CD4-positive, alpha-beta T cell (primary cell): ENCODE measurements at regions not wholly inside any gene's neighbourhood (a gene's known extent, or its start where the extent isn't known, plus 50 kb on each side); places are given as distances from the start of the nearest gene placed in this dataset.

Experiments
- ATAC-seq: fragments of 200-7000 bp; cut with Tn5 transposase; one replicate; pipeline ENCODE4 v1.10.0; 2022; ENCODE audit warnings: mild to moderate bottlenecking; ENCODE audit not compliant: poor library complexity
- CTCF ChIA-PET: fragments of 350-600 bp; sonication (Branson Sonifier 250); formaldehyde crosslinking; loops from one replicate; lab custom pipeline; 2021; ENCODE audit warnings: antibody characterized with exemption, inconsistent platforms; lab: Charles Lee
- POLR2A ChIA-PET: fragments of 350-600 bp; sonication (Branson Sonifier 250); formaldehyde crosslinking; loops from one replicate; lab custom pipeline; 2021; ENCODE audit warnings: antibody characterized with exemption, inconsistent platforms; lab: Charles Lee
- DNase-seq, 14 experiments: peaks; one replicate each; pipeline ENCODE4 v3.0.0-alpha.2; 2013 to 2020; ENCODE audit warnings: mixed read lengths in 2 of 14
- H3K27ac ChIP-seq, 2 donors: one replicate each; pipeline versions ENCODE4 v1.5.1 to v1.7.0; 2013; ENCODE audit warnings: low read length in 2 of 2, low read depth in 1 of 2, mild to moderate bottlenecking in 1 of 2
- H3K27me3 ChIP-seq, 2 experiments: 1 replicate in 1 of 2; 2 replicates in 1 of 2; pipeline versions ENCODE4 v1.6.1 to v1.7.0; 2013; ENCODE audit warnings: low read length in 2 of 2, control low read depth in 1 of 2, mild to moderate bottlenecking in 1 of 2, moderate library complexity in 1 of 2; ENCODE audit not compliant: insufficient read depth in 2 of 2, control insufficient read depth in 1 of 2
- H3K36me3 ChIP-seq: one replicate; pipeline ENCODE4 v1.6.1; 2013; ENCODE audit warnings: low read length, control low read depth; ENCODE audit not compliant: insufficient read depth
- H3K4me1 ChIP-seq: one replicate; pipeline ENCODE4 v1.6.1; 2013; ENCODE audit warnings: low read length, control low read depth; ENCODE audit not compliant: insufficient read depth
- H3K4me3 ChIP-seq: one replicate; pipeline ENCODE4 v1.5.1; 2013; ENCODE audit warnings: mild to moderate bottlenecking, low read length, moderate library complexity
- H3K9me3 ChIP-seq, 2 experiments: 1 replicate in 1 of 2; 2 replicates in 1 of 2; pipeline versions ENCODE4 v1.6.1 to v1.7.0; 2013; ENCODE audit warnings: low read length in 2 of 2, mild to moderate bottlenecking in 2 of 2, control low read depth in 1 of 2, moderate library complexity in 1 of 2; ENCODE audit not compliant: control insufficient read depth in 1 of 2, insufficient read depth in 1 of 2
- H3K27ac Mint-ChIP-seq: one replicate; pipeline ENCODE4 v1.8.0; 2020; ENCODE audit warnings: mixed read lengths
- H3K27me3 Mint-ChIP-seq: one replicate; pipeline ENCODE4 v1.8.0; 2021; ENCODE audit warnings: mixed read lengths
- H3K36me3 Mint-ChIP-seq: one replicate; pipeline ENCODE4 v1.8.0; 2021; ENCODE audit warnings: low read depth, mixed read lengths
- H3K4me1 Mint-ChIP-seq: one replicate; pipeline ENCODE4 v1.8.0; 2021; ENCODE audit warnings: low read depth, mixed read lengths
- H3K4me3 Mint-ChIP-seq: one replicate; pipeline ENCODE4 v1.8.0; 2020; ENCODE audit warnings: mild to moderate bottlenecking, mixed read lengths
- H3K9me3 Mint-ChIP-seq: one replicate; pipeline ENCODE4 v1.8.0; 2020; ENCODE audit warnings: mixed read lengths
- intact Hi-C, 2 experiments: fragments of 100-400 bp; cut with DNase I in 1 of 2; cut with micrococcal nuclease in 1 of 2; formaldehyde crosslinking; loops; one replicate each; pipeline versions ENCODE4 v1.15.1 to v1.9.0; 2023 to 2025; cut with DNase I, micrococcal nuclease
- TF ChIP-seq, protein P1 (sequence below): fragments of 200-600 bp; IDR thresholded peaks from one replicate; pipeline ENCODE4 v1.8.0; 2022; ENCODE audit warnings: antibody characterized with exemption, mild to moderate bottlenecking

DNA sequence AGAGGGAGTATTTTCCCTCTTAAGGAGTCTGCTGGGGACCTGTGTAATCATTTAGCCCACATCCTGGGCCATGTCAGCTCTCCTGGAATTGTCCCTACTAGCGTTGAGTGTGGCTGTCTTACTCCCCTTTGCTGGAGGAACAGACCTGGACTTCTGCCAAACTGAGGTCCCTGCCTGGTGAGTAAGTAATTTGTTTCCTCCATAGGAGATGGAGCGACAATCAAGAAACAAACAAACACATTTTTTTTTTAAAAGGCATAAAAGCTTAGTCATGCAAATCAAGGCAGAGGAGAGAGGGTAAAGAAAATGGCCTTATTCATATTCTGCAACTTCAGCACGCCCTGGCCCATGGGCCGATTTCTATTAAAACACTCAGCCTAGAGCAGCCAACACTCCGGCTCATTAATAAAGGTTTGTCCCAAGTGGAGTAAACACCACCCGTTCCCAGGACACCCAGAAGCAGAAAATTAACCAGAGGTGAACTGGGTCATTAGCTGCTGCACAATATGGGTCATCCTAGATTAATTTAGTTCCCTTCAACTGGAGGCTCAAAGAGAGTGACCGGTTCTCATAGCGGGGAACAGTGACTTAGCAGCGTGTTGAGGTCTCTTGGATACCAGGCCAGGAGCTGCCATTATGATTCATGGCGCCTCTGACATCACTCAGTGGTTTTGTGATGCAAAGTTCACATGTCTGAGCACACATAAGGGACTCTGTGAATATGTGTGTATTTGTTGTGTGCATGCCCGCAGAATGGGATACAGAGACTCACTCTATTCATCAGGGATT, 165.0 kb upstream of the SULF2 start:
- CTCF ChIA-PET: no interaction called here
- no peak overlapping the region for H3K27ac Mint-ChIP-seq

DNA sequence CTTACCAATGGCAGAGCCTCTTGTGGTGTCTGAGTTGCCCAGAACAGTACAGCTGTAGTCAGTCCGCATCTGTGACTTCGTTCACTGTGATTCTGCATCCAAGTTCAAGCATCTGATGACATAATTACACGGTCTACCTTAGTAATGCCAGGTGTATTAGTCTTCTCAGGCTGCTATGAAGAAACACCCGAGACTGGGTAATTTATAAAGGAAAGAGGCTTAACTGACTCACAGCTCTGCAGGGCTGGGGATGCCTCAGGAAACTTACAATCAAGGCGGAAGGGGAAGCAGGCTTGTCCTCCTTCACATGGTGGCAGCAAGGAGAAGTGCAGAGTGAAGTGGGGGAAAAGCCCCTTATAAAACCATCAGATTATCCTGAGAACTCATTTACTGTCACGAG, 163.9 kb upstream of the SULF2 start:
- TF ChIP-seq, protein P1, sequence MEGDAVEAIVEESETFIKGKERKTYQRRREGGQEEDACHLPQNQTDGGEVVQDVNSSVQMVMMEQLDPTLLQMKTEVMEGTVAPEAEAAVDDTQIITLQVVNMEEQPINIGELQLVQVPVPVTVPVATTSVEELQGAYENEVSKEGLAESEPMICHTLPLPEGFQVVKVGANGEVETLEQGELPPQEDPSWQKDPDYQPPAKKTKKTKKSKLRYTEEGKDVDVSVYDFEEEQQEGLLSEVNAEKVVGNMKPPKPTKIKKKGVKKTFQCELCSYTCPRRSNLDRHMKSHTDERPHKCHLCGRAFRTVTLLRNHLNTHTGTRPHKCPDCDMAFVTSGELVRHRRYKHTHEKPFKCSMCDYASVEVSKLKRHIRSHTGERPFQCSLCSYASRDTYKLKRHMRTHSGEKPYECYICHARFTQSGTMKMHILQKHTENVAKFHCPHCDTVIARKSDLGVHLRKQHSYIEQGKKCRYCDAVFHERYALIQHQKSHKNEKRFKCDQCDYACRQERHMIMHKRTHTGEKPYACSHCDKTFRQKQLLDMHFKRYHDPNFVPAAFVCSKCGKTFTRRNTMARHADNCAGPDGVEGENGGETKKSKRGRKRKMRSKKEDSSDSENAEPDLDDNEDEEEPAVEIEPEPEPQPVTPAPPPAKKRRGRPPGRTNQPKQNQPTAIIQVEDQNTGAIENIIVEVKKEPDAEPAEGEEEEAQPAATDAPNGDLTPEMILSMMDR: no peak
- Mint-ChIP-seq H3K36me3 (no peaks in the 10 kb centered on the region), H3K27me3 (peaks cover 18% of the 10 kb centered on the region), H3K4me1 (no peaks in the 10 kb centered on the region), H3K4me3 (no peak overlapping the region), H3K9me3 (no peaks in the 10 kb centered on the region), H3K27ac (no peak overlapping the region)
- CTCF ChIA-PET: no interaction called here
- no peak overlapping the region for H3K27ac ChIP-seq
- peaks cover 0 to 5% of the 10 kb centered on the region in 2 experiments for H3K9me3 ChIP-seq
- intact Hi-C loops: no loop called here
- ATAC-seq: no peak
- H3K36me3 ChIP-seq: no peaks in the 10 kb centered on the region
- H3K27me3 ChIP-seq: no peaks in the 10 kb centered on the region
- POLR2A ChIA-PET: no interaction called here
- H3K4me1 ChIP-seq: no peaks in the 10 kb centered on the region
- DNase-seq: no peak
- H3K4me3 ChIP-seq: no peak overlapping the region

More for the DNA sequence above, 165.0 kb upstream of the SULF2 start:
- ATAC-seq: no peak
- DNase-seq: no peak
- no peak overlapping the region for H3K4me3 ChIP-seq
- H3K9me3 ChIP-seq: peaks cover 0 to 5% of the 10 kb centered on the region in 2 experiments
- no peaks in the 10 kb centered on the region for H3K36me3 ChIP-seq
- H3K9me3 Mint-ChIP-seq: no peaks in the 10 kb centered on the region
- peaks cover 16% of the 10 kb centered on the region for H3K27me3 Mint-ChIP-seq
- H3K27me3 ChIP-seq: no peaks in the 10 kb centered on the region
- TF ChIP-seq, protein P1: no peak
- H3K27ac ChIP-seq: no peak overlapping the region
- POLR2A ChIA-PET: no interaction called here
- no peak overlapping the region for H3K4me3 Mint-ChIP-seq
- no peaks in the 10 kb centered on the region for H3K36me3 Mint-ChIP-seq
- H3K4me1 ChIP-seq: no peaks in the 10 kb centered on the region
- H3K4me1 Mint-ChIP-seq: no peaks in the 10 kb centered on the region
- intact Hi-C loops: no loop called here

DNA sequence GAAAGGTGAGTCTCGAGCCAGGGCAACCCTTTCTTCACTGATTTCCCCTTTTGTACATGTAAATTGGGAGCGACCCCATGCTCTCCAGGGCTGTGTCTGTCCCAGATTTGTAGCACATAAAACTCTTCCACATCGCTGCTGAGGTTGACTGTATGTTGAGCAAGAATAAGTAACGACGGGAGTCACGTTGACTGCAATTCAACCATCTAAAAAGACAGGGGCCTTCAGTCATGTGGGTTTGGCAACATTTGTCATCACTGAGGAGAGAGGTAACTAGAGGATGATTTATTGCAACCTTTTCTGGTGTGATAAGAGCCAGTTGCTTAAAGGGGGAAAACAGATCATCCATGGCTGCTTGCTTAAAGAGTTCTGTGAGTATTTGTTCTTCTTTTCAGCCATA, 159.4 kb upstream of the SULF2 start:
- intact Hi-C loops: no loop called here
- Mint-ChIP-seq H3K27ac (no peak overlapping the region), H3K4me3 (no peak overlapping the region), H3K9me3 (no peaks in the 10 kb centered on the region), H3K4me1 (no peaks in the 10 kb centered on the region), H3K27me3 (peaks cover 8% of the 10 kb centered on the region), H3K36me3 (no peaks in the 10 kb centered on the region)
- Histone ChIP-seq H3K4me1 (no peaks in the 10 kb centered on the region), H3K27me3 (no peaks in the 10 kb centered on the region), H3K9me3 (no peaks in the 10 kb centered on the region), H3K27ac (no peak overlapping the region), H3K4me3 (no peak overlapping the region), H3K36me3 (no peaks in the 10 kb centered on the region)
- DNase-seq (no peak), ATAC-seq (no peak)
- TF ChIP-seq, protein P1: no peak
- ChIA-PET CTCF (no interaction called here), POLR2A (no interaction called here)
